Endothelial cell of hepatic sinusoid (primary cell): ENCODE measurements at regions not wholly inside any gene's neighbourhood (a gene's known extent, or its start where the extent isn't known, plus 50 kb on each side); places are given as distances from the start of the nearest gene placed in this dataset.
"Not testable (repeated sequence)": the region's sequence is repeated elsewhere in the genome, so short reads cannot be mapped to it uniquely, and the experiment has no call there.

ENCODE experiments used
- in situ Hi-C: cut with HindIII; loops from 2 replicates; pipeline ENCODE4 v1.10.0; 2017; ENCODE audit warnings: low sequenced_read_pairs

GRCh38 chr5:25570067-25570583, 925.3 kb upstream of the CDH10 start:
- in situ Hi-C loops = no loop called here

- in situ Hi-C loops = no loop called here
Measured at GRCh38 chr5:25568989-25569625, 924.3 kb upstream of the CDH10 start.

- in situ Hi-C loops = no loop called here
Measured at GRCh38 chr5:25568294-25568693, 923.5 kb upstream of the CDH10 start.

- in situ Hi-C loops = no loop called here
Measured at GRCh38 chr5:25567881-25568280, 923.1 kb upstream of the CDH10 start.

- in situ Hi-C loops = no loop called here
Measured at GRCh38 chr5:25562656-25563055, 917.9 kb upstream of the CDH10 start.

GRCh38 chr5:25554077-25554476, 909.3 kb upstream of the CDH10 start:
- in situ Hi-C loops = no loop called here

GRCh38 chr5:25552871-25553481, 908.2 kb upstream of the CDH10 start:
- in situ Hi-C loops = no loop called here

- in situ Hi-C loops = no loop called here
Measured at GRCh38 chr5:25550793-25551192, 906.0 kb upstream of the CDH10 start.

- in situ Hi-C loops = no loop called here
Measured at GRCh38 chr5:25544652-25545249, 900.0 kb upstream of the CDH10 start.

GRCh38 chr5:25540628-25541027, 895.9 kb upstream of the CDH10 start:
- in situ Hi-C loops = no loop called here

- in situ Hi-C loops = no loop called here
Measured at GRCh38 chr5:25539536-25539935, 894.8 kb upstream of the CDH10 start.

GRCh38 chr5:25536461-25536860, 891.7 kb upstream of the CDH10 start:
- in situ Hi-C loops = not testable (repeated sequence)

GRCh38 chr5:25516141-25516540, 871.4 kb upstream of the CDH10 start:
- in situ Hi-C loops = no loop called here

- in situ Hi-C loops = no loop called here
Measured at GRCh38 chr5:25515525-25515924, 870.7 kb upstream of the CDH10 start.

- in situ Hi-C loops = not testable (repeated sequence)
Measured at GRCh38 chr5:25510692-25511091, 865.9 kb upstream of the CDH10 start.

GRCh38 chr5:25508011-25508410, 863.2 kb upstream of the CDH10 start:
- in situ Hi-C loops = not testable (repeated sequence)

- in situ Hi-C loops = no loop called here
Measured at GRCh38 chr5:25500635-25501034, 855.9 kb upstream of the CDH10 start.

- in situ Hi-C loops = no loop called here
Measured at GRCh38 chr5:25489834-25490538, 845.2 kb upstream of the CDH10 start.

- in situ Hi-C loops = no loop called here
Measured at GRCh38 chr5:25488119-25488518, 843.3 kb upstream of the CDH10 start.

GRCh38 chr5:25484391-25484790, 839.6 kb upstream of the CDH10 start:
- in situ Hi-C loops = no loop called here

GRCh38 chr5:25481463-25481862, 836.7 kb upstream of the CDH10 start:
- in situ Hi-C loops = no loop called here

GRCh38 chr5:25459082-25459481, 814.3 kb upstream of the CDH10 start:
- in situ Hi-C loops = no loop called here
